AML-193 (cell line): ENCODE measurements at regions not wholly inside any gene's neighbourhood (a gene's known extent, or its start where the extent isn't known, plus 50 kb on each side); places are given as distances from the start of the nearest gene placed in this dataset.

Source experiments
- DNase-seq, 2 experiments: peaks; one replicate each; lab custom pipeline; 2025; lab: John Stamatoyannopoulos, UW

GRCh38 chr11:32200136-32200847, 109.4 kb downstream of the RCN1 start:
- DNase-seq = no peak

DNA sequence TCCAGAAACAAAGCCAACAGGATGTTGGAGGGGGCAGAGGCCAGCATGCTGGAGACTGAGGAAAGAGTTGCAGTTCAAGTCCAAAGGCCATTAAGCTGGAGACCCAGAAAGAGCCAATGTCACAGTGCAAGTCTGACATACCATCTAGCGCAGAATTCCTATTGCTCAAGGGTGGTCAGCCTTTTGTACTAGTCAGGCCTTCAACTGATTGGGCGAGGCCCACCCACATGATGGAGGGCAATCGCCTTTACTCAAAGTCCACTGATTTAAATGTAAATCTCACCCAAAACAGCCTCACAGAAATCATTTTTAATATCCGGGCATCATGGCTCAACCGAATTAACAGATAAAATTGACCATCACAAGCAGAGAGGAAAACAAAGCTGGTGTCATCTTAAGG, 113.9 kb downstream of the RCN1 start:
- no peak for DNase-seq

- no peak for DNase-seq
Measured at GRCh38 chr11:32210556-32210955, 119.7 kb downstream of the RCN1 start.

DNA sequence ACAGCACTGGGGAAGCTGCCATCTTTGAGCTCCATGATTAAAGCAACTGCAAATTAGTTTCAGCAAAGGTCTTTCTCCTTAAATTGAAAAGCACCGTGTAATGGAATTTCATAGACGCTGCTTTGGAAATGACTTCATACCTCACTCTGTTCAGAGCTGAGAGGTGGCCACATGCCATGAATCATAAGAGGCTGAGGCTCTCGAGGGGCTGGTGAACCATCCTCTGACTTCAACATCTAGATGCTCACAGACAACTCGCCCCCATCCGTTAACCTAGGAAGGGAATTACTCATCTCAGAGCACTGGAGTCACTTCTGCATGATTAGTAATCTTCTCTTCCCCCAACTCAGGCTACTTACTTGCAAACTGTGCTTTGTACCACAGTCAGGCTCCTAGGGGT, 122.3 kb downstream of the RCN1 start:
- no peak for DNase-seq

- no peak for DNase-seq
Measured at GRCh38 chr11:32215157-32215556, 124.3 kb downstream of the RCN1 start.

DNA sequence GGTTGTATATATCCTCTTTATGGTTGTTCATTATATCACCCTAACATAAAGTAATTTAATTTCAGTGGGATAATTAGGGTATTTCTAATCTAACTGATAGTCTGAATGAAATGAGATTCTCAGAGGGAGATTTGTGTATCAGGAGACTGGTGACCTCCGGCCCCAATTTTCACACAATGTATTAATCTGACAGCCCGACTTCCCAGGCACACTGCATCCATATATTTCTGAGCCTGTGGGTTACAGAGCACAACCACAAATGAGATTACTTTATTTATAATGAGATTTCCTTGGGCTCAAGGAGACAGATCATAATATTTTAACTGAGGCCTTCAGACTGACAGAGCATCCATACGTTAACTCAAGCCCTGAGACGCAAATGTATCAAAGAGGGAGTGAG, 125.9 kb downstream of the RCN1 start:
- DNase-seq = no peak

- DNase-seq = no peak
Measured at GRCh38 chr11:32219320-32219719, 128.4 kb downstream of the RCN1 start.

DNA sequence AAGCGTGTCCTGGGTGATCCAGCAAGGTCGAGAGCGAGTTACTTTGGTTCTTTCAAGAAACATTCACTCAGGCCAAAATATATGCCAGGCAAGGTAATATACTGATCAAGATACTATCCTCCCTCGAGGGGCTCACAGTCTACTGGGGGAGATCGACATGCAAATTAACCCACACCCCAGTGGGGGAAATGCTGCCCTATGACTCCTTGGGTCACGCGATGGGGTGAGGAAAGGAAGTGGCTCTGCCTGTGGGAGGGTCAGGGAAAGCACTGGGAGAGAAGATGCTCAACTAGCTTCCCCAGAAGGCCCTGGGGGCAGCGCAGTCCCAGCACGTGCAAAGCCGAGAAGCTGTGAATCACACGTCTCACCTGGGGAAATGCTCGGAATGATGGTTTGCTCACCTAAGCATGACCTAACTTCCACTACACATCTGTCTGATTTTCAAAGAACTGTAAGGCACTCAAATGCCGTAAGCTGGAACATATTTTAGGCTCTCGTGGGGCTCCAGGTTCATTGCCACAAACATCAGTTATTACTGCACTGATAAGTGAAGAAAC, 130.7 kb downstream of the RCN1 start:
- no peak for DNase-seq

- no peak for DNase-seq
Measured at GRCh38 chr11:32224580-32224979, 133.7 kb downstream of the RCN1 start.

- no peak for DNase-seq
Measured at GRCh38 chr11:32225571-32226285, 134.9 kb downstream of the RCN1 start.

GRCh38 chr11:32226480-32226879, 135.6 kb downstream of the RCN1 start:
- no peak for DNase-seq

GRCh38 chr11:32229576-32230240, 138.8 kb downstream of the RCN1 start:
- no peak for DNase-seq

GRCh38 chr11:32231909-32232493, 141.1 kb downstream of the RCN1 start:
- DNase-seq = peak; percentile 23 to 35

DNA sequence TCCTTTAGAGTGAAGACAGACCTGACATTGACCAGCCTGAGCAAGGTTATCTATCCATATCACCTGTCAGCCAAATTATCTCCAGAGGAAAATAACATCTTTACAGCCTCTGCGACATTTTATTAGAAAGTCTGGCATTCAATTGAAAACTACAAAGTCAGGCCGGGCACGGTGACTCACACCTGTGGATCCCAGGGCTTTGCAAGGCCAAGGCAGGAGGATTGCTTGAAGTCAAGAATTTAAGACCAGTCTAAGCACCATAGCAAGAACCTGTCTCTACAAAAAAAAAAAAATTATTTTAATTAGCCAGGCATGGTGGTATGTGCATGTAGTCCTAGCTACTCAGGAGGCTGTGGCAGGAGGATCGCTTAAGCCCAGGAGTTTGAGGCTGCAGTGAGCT, 141.6 kb downstream of the RCN1 start:
- DNase-seq = no peak

- no peak for DNase-seq
Measured at GRCh38 chr11:32233276-32233675, 142.4 kb downstream of the RCN1 start.

DNA sequence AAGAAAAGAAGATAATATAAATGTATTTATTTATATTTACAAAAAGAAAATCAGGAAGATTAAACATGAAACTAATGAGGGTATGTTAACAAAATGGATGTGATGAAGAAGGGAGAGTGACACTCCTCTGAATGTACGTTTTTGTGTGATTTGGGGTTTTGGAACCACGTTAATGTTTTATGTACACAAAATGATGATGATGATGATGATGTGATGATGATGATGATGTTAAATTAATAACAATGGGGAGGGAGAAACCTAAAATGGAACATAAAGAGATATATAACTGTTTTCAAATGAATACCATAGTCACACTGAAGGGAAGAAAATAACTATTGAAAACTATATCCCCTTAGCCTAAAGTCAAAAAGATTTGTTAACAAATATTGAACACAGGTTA, 143.1 kb downstream of the RCN1 start:
- DNase-seq = no peak

GRCh38 chr11:32244453-32244852, 153.6 kb downstream of the RCN1 start:
- no peak for DNase-seq

DNA sequence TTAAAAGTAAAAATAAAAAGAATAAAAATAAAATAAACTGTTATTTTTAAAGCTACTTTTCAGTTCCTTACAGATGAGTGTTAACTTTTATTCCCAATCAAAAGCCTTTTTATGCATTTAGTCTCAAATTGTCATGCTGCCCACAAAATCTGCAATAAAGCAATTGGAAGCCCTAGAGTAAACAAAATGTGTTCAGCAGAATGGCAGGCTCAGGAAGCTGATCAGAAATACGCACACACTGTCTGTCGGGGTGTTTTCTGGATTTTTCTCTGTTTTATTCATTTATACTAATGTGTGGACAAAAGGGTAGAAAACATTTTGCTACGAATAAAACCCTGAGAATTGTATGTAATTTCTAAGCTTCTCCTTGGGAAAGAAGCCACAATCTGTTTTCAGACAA, 162.8 kb downstream of the RCN1 start:
- DNase-seq = no peak

- DNase-seq = no peak
Measured at GRCh38 chr11:32255841-32256240, 165.0 kb downstream of the RCN1 start.

- DNase-seq = no peak
Measured at GRCh38 chr11:32256466-32256865, 165.6 kb downstream of the RCN1 start.

GRCh38 chr11:32259641-32260081, 168.8 kb downstream of the RCN1 start:
- DNase-seq = no peak

- no peak for DNase-seq
Measured at GRCh38 chr11:32262367-32262766, 171.5 kb downstream of the RCN1 start.
